GM21825 (cell line): ENCODE measurements at regions not wholly inside any gene's neighbourhood (a gene's known extent, or its start where the extent isn't known, plus 50 kb on each side); places are given as distances from the start of the nearest gene placed in this dataset.
"Not testable (repeated sequence)": the region's sequence is repeated elsewhere in the genome, so short reads cannot be mapped to it uniquely, and the experiment has no call there.

Experiments used
- ATAC-seq: cut with Tn5 transposase; IDR thresholded peaks from one replicate; pipeline ENCODE4 v1.9.1; 2021; ENCODE audit warnings: mild to moderate bottlenecking, moderate library complexity; ENCODE audit not compliant: unreplicated experiment

DNA sequence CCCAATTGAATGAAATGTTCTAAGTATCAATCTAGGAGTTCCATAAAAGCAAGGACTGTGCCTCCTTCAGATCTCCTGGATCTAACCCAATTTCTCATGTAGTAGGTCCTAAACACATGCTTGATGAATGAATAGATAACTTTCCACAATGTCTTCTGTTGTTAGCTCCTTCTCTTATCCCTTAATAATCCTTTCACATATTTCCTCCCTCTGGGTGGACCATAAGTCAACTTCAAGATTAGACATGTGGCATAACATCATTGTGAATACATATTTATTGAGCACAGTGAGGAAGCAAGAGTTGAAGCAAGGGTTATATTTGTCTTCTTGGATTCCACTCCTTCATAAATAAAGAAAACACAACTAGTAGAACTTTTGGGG is 108.6 kb upstream of the EGFLAM start:
- no peak for ATAC-seq

DNA sequence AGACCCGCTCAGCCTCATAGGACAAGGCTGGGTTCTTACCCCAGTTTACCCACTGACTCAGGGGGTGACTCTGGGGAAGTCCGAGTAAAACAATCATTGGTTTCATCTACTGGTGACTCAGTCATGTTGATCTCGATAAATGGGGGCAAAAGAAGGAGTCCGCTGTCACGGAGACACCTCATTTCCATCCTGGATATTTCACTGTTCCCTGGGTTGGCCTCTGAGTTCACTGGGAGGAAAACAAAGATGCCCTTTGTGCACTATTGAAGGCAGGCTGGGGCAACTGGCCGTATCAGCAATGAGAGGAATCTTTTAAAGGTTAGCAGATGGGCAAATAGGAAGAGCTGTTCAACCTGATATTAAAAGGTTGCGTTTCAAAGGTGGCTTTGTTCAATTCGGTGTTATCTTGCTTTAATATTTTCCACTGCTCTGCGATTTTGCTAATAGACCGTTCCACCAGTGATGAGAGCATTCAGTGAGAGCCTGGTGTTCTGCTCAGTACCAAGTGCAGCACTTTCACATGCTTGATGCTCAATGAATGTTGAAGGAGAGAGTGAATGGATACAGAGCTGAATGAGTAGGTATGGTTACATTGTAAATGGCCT is 110.2 kb upstream of the EGFLAM start:
- no peak for ATAC-seq

DNA sequence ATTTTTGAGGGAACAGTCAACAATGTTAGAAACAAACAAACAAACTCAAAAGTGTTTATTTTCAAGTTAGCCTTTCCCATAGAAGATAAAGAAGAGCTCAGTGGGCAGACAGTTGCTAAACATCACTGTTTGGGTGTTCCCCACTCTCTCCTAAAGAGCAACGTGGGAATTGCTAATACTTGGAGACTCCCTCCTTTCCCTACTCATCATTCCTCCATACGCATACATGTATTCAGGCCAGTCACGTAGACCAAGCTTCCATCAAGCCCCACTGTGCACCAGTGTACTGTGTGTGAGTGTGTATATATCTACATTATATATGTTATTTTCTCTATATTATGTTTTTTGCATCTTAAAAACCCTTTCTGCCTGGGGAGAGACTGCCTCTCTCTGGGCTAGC is 115.0 kb upstream of the EGFLAM start:
- ATAC-seq, result no peak

DNA sequence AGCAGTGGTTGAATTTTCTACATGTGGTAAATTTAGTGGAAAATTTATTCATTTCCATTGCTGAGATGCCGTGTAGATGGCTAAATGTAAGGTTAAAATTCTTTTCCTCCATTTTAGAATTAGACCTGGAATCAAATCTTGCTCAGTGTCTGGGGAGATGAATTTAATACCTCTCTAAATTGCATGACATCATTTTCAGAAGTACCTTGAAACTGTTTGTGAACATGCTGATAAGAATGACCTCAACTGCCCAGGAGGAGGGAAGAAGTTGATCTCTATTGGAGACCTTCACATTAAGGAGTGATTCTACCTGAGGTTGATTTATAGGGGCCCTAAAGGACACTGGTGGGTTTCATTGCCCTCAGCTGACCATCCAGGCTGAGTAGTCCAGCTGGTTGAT is 116.7 kb upstream of the EGFLAM start:
- ATAC-seq, result no peak

DNA sequence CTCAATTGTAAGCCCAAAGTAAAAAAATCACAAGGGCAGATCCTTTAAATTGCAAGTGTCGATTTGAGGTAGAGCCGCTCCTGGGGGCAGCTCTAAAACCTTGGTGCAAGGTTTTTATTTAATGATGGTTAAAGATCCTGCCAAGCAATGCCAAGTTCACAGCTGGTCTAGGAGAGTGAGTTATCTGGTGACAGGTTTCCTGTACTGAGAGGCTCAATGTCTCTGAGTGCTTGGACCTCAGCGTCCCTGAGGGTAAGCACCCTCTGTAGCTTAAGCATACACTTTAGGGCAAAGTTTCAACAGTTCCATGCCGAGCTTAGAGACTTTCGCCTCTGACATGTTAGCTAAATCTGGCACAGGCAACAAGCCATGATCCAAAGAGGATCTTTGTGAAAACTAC is 119.8 kb upstream of the EGFLAM start:
- ATAC-seq, result no peak

DNA sequence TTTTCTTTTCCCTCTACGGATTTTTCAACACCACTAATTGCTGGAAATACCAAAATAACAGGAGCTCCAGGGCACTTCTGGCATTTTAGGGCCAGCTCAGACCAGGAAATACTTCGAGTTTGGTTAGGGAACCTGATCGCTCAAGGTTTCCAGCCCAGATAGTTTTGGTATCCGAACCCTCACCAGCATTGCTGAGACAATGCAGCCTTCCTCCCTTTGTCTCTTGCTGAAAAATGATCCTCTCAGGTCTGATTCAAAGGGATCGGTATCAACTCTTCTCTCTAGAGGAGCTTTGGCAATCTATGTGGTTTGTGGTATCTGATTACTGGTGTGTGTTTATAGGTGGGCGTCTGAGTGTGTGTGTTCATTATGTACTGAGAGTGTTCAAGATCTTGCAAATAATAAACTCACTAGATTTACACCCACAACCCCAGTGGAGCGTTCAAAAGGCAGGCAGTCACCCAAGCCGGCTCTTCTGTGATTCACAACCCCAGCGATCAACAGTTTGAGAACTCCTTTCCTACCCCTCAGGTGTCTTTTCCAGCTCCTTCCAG is 122.8 kb upstream of the EGFLAM start:
- no peak for ATAC-seq

DNA sequence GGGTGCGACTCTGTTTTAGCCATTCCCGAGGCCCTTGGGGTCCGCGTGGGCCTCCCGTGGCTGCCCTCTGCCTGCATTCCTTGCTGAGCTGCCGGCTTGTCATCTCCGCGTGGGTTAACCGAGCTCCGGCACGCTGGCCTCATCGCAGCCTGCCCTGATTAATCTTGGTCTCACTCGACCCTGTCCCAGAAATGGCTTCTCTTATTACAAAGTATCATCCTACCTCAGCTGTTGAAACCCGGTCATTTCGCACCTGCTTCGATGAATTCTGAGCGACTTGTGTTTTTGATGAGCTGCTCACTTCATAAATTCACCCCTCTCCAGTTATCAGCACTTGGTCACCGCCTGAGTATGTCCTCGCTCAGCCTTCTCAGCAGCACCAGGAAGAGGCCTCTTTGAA is 123.5 kb upstream of the EGFLAM start:
- ATAC-seq, result no peak

DNA sequence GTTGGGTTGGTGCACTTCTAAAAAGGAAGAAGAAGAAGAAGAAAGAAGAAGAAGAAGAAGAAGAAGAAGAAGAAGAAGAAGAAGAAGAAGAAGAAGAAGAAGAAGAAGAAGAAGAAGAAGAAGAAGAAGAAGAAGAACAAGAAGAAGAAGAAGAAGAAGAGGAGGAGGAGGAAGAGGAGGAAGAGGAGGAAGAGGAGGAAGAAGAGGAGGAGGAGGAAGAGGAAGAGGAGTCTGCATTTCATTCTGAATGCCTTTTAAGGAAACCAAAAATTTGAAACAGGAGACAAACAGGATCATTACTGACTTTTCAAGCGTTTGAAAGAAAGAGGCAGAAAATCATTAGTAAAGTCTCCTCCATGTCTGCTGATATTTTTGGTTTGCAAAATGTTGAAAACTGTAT is 124.1 kb upstream of the EGFLAM start:
- ATAC-seq, result not testable (repeated sequence)

DNA sequence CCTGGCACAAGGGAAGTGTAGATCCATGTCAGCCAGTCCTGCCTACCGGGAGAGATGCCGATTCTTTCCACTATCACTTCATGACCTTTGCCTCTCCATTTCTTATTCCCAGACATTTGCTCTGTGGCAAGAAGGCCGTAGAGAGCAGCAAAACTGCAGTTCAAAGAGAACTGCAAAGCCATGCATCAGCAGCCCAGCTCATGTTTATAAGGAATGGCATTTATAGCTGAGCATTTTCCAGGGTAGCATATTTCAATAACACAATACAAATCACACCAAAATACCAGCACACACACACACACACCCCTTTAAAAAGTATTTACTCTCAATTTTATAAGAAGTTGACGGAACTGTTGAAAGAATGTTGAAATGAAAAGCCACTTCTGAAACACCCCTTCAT is 126.7 kb upstream of the EGFLAM start:
- ATAC-seq, result no peak

DNA sequence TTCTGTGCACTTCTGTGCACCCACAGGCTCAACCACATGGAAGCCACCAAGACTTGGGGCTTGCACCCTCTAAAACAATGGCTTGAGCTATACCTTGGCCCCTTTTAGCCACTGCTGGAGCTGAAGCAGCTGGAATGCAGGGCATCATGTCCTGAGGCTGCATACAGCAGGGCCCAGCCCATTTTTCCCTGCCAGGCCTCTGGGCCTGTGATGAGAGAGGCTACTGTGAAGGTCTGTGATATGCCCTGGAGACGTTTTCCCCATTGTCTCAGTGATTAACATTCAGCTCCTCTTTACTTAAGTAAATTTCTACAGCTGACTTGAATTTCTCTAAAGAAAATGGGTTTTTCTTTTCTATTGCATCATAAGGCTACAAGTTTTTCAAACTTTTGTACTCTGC is 134.0 kb upstream of the EGFLAM start:
- no peak for ATAC-seq

DNA sequence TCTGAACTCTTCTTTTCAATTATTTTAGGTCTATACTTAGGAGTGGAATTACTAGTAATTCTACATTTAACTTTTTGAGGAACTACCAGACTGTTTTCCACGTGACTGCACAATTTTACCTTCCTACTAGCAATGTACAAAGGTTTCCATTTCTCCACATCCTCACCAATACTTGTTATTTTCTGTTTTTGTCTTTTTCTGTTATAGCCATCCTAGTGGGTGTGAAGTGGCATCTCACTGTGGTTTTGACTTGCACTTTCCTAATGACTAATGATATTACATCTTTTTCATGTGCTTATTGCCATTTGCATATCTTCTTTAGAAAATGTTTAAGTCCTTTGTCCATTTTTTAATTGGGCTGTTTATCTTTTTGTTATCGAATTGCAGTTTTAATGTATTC is 136.9 kb upstream of the EGFLAM start:
- ATAC-seq, result no peak

DNA sequence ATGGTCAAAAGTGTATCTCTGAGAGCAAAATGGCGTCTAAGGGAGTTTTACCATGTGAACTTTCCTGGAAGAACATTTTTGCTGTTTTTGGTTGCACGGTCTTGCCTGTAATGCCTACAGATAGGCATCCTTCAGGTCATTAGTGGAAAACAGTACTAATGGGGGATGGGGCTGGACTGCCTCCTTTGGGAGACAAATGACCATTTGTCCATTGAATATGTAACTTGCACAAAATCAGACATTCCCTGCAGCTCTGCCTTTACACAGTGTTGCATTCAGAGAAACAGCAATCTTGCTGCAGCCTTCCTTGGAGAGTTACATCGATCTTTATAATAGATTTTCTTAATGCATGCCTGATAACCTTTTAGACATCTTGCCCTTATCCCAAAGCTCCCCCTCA is 138.5 kb upstream of the EGFLAM start:
- no peak for ATAC-seq

DNA sequence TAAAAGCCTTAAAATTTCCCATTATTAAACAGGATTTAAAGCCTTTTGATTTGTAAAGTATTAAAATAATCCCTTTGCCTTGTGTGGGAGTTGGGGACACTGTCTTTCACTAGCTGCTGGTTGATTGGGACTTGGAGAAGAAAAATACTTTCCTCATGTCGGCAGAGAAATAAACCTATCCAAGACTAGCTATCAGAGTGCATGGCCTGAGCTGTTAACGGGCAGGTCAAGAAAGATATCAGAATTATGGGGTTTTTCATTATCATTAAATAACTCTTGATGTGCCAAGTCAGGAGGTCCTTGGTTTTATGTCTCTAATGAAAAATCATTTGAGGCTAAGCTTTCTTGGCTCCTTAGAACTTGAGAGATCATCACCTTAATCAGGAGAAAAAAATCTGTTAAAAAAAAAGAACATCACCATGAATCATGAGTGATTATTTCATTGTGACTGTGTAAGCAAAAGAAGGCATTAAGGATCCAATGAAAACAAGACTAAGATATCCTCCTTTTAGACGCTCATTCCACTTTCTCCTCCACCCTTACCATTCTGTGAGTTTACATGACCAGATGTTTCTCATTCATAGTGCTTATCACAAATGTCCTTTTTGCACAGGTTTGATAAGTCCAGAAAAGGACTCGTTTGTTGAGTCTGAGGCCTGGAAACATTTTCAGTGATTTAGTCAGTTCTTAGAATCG is 140.4 kb upstream of the EGFLAM start:
- no peak for ATAC-seq

DNA sequence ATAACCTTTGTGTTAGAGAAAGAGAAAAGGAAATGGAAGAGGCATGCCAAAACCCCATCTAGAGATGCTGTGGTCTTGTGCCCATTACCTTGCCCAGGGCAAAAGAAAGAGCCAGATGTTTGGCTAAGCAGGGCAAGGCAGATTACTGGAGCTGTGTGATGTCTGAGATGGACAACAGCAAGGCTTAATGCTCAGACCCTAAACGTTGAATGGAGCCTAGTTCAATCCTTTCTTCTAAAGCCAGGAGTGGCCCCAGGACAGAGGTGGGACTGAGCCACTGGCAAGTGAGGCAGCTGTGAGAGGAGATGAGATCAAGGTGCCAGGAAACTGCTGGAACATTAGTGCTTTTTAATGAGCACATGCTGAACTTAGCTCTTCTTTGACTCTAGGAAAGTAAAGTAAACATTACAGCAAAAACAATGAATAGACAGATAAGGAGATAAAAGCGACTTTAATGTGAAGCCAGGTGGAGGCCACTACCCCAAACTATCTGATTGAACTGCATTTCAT is 143.0 kb upstream of the EGFLAM start:
- no peak for ATAC-seq

DNA sequence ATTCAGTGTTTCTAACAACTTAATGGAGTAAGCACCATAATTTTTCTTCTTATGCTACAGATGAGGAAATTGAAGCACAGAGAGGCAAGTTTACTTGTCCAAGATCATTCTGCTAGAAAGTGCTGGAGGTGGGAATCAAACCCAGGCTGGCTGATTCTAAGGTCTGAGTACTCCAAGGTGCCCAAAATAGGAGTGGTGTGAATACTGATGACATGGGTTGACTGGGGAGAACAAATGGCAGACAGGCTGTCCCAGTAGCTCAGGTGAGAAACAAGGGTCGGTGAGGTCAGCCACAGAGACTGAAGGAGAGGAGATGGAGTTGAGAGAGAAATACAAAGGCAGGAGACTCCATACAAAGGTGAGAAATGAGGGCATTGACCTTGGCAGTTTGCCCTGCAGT is 144.5 kb upstream of the EGFLAM start:
- ATAC-seq, result no peak

DNA sequence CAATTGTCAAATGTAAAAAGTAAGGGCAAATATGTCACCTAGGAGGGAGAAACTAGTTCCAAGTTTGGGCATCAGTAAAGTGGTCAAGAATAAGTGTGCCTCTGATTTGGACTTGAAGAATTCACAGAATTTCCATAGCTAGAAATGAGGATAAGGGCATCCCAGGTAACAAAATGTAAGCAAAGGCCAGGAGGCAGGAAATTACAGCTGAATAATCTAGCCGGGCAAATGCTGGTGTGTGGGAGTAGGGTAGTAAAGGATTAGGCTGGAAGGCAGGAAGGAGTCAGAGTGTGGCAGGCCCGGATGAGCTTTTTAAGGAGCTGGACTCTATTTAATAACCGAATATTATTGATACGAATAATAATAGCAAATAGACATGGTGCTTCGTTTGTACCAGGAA is 144.9 kb upstream of the EGFLAM start:
- no peak for ATAC-seq

DNA sequence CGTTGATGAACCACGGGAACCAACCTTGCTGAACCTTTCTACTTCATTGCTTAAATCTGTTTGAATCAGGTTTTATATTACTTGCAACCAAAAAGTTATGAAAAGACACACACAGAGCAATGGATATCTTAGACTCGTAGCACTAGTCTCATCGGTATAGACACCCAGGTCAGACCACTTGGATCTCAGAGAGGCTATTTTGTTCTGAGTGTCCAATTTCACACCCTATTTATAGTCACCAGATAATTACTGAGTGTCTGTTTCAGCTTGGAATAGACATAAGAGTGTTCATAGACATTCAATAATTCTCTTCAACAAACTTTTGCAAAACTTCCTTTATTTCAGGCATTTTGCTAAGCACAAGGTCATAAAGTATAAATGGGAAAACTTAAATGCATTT is 145.4 kb upstream of the EGFLAM start:
- no peak for ATAC-seq

DNA sequence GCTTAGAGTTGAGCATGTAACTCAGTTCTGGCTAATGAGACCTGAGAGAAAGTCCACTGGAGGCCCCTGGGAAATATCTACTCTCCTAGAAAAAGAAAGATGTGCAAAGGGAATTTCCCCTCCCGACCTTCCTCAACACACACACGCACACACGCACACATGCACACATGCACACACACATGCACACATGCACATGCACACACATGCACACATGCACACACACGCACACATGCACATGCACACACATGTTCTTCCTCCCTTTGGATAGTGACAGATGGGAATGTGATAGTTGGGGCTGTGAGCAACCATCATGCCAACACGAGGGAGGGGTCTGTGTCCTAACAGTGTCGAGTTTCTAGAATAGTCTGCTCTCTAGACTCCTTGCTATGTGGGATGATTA is 148.2 kb upstream of the EGFLAM start:
- ATAC-seq, result no peak

DNA sequence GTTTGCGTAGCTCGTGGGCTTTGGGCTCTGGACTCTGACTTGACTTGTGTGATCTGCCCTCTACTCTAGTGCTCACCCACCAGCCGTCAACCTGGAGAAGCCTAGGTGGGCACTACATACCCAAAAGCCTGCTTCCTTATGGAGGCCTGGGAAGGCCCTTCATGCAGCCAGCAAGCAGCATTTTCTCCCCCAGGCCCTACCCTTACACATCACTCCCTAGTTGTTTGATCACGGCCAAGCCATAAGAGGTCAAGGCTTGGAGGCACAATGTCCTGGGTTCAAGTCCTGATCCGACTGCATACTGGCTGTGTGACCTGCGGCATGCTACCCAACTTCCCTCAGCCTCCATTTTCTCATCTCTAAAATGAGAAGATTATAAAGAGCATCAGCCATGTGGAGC is 151.3 kb upstream of the EGFLAM start:
- ATAC-seq, result no peak

DNA sequence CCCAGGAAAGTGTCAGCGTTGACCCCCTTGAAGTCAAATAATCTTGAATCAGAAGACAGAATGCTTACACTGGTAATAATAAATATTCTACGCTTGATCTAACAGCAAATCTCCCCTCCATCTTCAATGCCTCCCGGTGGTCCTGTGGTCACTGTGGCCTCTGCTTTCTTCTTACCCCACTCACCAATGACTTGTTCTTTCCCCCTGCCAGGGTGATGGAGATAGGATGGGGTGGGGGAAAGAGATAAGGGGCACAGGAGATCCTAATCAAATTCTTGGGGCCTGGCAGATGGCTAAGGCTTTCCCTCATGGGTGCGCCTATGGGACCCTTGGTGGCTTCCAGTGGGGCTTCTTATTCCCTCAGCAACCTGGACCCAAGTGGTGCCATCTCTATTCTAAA is 152.6 kb upstream of the EGFLAM start:
- ATAC-seq, result no peak

DNA sequence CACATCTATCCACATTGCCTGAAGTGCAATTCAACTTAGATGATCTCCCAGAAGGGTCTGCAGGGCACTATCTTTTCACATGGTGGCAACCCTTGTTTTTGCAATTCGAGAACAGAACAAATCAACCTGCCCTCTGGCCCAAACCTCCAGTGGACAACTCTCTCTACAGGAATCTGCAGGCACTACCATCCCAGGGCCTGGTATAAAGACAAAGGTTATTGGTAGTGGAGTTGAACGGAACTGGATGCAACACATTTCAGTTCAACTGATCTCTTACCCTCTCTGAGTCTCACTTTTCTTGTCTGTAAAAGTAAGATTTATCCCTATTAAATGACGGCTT is 153.2 kb upstream of the EGFLAM start:
- no peak for ATAC-seq

DNA sequence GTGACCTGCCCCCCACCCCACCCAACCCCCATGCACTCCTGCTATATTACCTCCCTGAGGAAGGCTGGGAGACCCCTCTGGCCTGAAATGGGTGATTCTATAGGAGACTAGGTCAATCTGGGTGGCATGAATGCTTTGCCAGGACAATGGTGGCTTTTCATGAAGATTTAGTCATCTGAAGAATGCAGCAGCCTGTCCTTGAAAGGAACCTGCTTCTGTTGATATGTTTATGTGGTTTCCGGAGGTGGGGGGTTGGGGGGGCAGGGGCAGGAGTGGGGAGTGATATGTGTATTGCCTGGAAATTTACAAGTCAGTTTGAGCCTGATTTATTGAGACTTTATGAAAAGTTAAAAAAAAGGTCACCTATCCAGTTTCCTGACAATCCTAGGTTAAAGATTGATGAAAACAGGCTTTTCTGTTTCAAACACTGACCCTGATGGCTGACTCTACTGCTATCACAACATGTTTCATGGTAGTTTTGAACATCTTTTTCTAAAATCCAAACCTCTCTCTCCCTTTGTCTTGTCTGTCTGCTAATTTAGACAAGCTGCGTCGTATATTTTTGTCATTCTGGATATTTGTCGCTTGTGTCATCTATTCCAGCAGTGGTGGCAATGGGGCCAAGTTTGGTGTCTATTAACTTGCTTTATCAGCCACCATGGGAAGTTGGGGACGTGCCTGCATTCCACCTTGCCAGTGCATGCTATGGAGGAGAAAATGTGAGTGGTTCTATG is 153.7 kb upstream of the EGFLAM start:
- ATAC-seq, result no peak
